Panc1 (cell line): ENCODE measurements at regions not wholly inside any gene's neighbourhood (a gene's known extent, or its start where the extent isn't known, plus 50 kb on each side); places are given as distances from the start of the nearest gene placed in this dataset.

Source experiments
- ATAC-seq: fragments of 200-7000 bp; cut with Tn5 transposase; 2 replicates; pipeline ENCODE4 v1.9.1; 2020; ENCODE audit warnings: mild to moderate bottlenecking, moderate library complexity
- BruUV-seq: library from RNA; stranded (reverse); fragments of 400-500 nt; replicated peaks from 2 replicates; lab custom pipeline; 2021; lab: Mats Ljungman, UMichigan
- CTCF ChIA-PET: fragments of 300-600 bp; sonication (Branson Sonifier 250); formaldehyde crosslinking; loops from one replicate; lab custom pipeline; 2022; ENCODE audit warnings: antibody characterized with exemption; lab: Charles Lee
- POLR2A ChIA-PET: fragments of 300-600 bp; sonication (Branson Sonifier 250); formaldehyde crosslinking; loops from one replicate; lab custom pipeline; 2022; ENCODE audit warnings: antibody characterized with exemption; lab: Charles Lee
- DNase-seq: peaks from one replicate; pipeline ENCODE4 v3.0.0-alpha.2; 2010; ENCODE audit warnings: low read depth, low spot score
- H3K27ac ChIP-seq: 2 replicates; pipeline ENCODE4 v1.5.1; 2011; ENCODE audit warnings: mild to moderate bottlenecking, low read length, inconsistent platforms
- H3K27me3 ChIP-seq: fragments of 200-500 bp; sonication (Bioruptor generic); 2 replicates; pipeline ENCODE4 v1.6.0; 2014; ENCODE audit warnings: low read length, inconsistent platforms; ENCODE audit not compliant: control insufficient read depth, insufficient read depth
- H3K36me3 ChIP-seq: fragments of 200-500 bp; sonication (Bioruptor generic); 2 replicates; pipeline ENCODE4 v1.5.1; 2014; ENCODE audit warnings: inconsistent platforms, mild to moderate bottlenecking, low read length, moderate library complexity; ENCODE audit not compliant: control insufficient read depth, insufficient read depth
- H3K4me1 ChIP-seq: 2 replicates; pipeline ENCODE4 v1.5.1; 2011; ENCODE audit warnings: inconsistent platforms, mild to moderate bottlenecking, low read length, moderate library complexity; ENCODE audit not compliant: control insufficient read depth, insufficient read depth
- H3K4me3 ChIP-seq, 2 experiments: 2 replicates each; pipeline ENCODE4 v1.5.1; 2011 to 2012; ENCODE audit warnings: low read depth in 2 of 2, low read length in 2 of 2, mild to moderate bottlenecking in 2 of 2, inconsistent platforms in 1 of 2, moderate library complexity in 1 of 2
- H3K9me3 ChIP-seq: fragments of 200-500 bp; sonication (Bioruptor generic); 2 replicates; pipeline ENCODE4 v1.5.1; 2014; ENCODE audit warnings: low read depth, mild to moderate bottlenecking, inconsistent platforms, low read length, moderate library complexity; ENCODE audit not compliant: control insufficient read depth, insufficient read depth
- CTCF ChIP-seq: fragments of 450-650 bp; IDR thresholded peaks from 2 replicates; pipeline ENCODE4 v1.5.1; 2017; ENCODE audit warnings: mild to moderate bottlenecking
- POLR2AphosphoS5 ChIP-seq: IDR thresholded peaks from 2 replicates; pipeline ENCODE4 v1.6.1; 2012; ENCODE audit warnings: mild to moderate bottlenecking, low read depth, low read length, moderate library complexity
- REST ChIP-seq, 2 experiments: IDR thresholded peaks; 2 replicates each; pipeline ENCODE4 v1.6.1; 2011 to 2012; ENCODE audit warnings: low read depth in 2 of 2, control low read depth in 1 of 2, low read length in 1 of 2, mild to moderate bottlenecking in 1 of 2, moderate library complexity in 1 of 2; ENCODE audit not compliant: insufficient read depth in 1 of 2
- SIN3A ChIP-seq: IDR thresholded peaks from 2 replicates; pipeline ENCODE4 v1.6.1; 2012; ENCODE audit warnings: low read depth, mild to moderate bottlenecking, low read length, moderate library complexity, borderline replicate concordance; ENCODE audit not compliant: insufficient read depth
- TCF7L2 ChIP-seq: IDR thresholded peaks from 2 replicates; pipeline ENCODE4 v1.6.1; 2011; ENCODE audit warnings: mild to moderate bottlenecking, low read depth, low read length, inconsistent platforms
- in situ Hi-C: cut with HindIII; loops from 2 replicates; pipeline ENCODE4 v1.10.0; 2016; ENCODE audit warnings: low sequenced_read_pairs, low pct_unique_long_range_greater_than_20kb
- intact Hi-C: fragments of 100-400 bp; cut with micrococcal nuclease; formaldehyde crosslinking; loops from one replicate; pipeline ENCODE4 v1.10.0; 2022; ENCODE audit not compliant: unreplicated experiment

- Histone ChIP-seq H3K4me3 (no peak overlapping the region), H3K27ac (no peak overlapping the region), H3K27me3 (no peaks in the 10 kb centered on the region), H3K9me3 (no peaks in the 10 kb centered on the region), H3K4me1 (no peaks in the 10 kb centered on the region), H3K36me3 (no peaks in the 10 kb centered on the region)
- ATAC-seq (no peak), DNase-seq (no peak)
- TF ChIP-seq SIN3A (no peak), REST (IDR thresholded peaks at IDR 0.05; ENCODE audit: insufficient read depth in 1 of 2, low read depth in 2 of 2, low read length in 1 of 2) (no peak), TCF7L2 (no peak), CTCF (no peak), POLR2AphosphoS5 (no peak)
- ChIA-PET CTCF (no interaction called here), POLR2A (no interaction called here)
- intact Hi-C loops, result no loop called here
- in situ Hi-C loops, result no loop called here
- no TSS peak for BruUV-seq
Measured at GRCh38 chr9:107888773-107889227, 399.2 kb upstream of the KLF4 start.

GRCh38 chr9:107886826-107887225 is 397.3 kb upstream of the KLF4 start:
- ATAC-seq (no peak), DNase-seq (no peak)
- Histone ChIP-seq H3K9me3 (no peaks in the 10 kb centered on the region), H3K4me1 (no peaks in the 10 kb centered on the region), H3K27me3 (no peaks in the 10 kb centered on the region), H3K4me3 (no peak overlapping the region), H3K27ac (no peak overlapping the region), H3K36me3 (no peaks in the 10 kb centered on the region)
- no peak for TF ChIP-seq REST (IDR thresholded peaks at IDR 0.05; ENCODE audit: insufficient read depth in 1 of 2, low read depth in 2 of 2, low read length in 1 of 2)
- TF ChIP-seq TCF7L2, result no peak
- TF ChIP-seq SIN3A, result no peak
- no peak for TF ChIP-seq CTCF
- no peak for TF ChIP-seq POLR2AphosphoS5
- in situ Hi-C loops (no loop called here), intact Hi-C loops (no loop called here)
- no TSS peak for BruUV-seq
- CTCF ChIA-PET, result no interaction called here
- POLR2A ChIA-PET, result no interaction called here
